HG02973 (cell line): ENCODE measurements at regions not wholly inside any gene's neighbourhood (a gene's known extent, or its start where the extent isn't known, plus 50 kb on each side); places are given as distances from the start of the nearest gene placed in this dataset.

Experiments
- ATAC-seq: cut with Tn5 transposase; IDR thresholded peaks from one replicate; pipeline ENCODE4 v1.9.1; 2021; ENCODE audit warnings: moderate library complexity; ENCODE audit not compliant: unreplicated experiment

DNA sequence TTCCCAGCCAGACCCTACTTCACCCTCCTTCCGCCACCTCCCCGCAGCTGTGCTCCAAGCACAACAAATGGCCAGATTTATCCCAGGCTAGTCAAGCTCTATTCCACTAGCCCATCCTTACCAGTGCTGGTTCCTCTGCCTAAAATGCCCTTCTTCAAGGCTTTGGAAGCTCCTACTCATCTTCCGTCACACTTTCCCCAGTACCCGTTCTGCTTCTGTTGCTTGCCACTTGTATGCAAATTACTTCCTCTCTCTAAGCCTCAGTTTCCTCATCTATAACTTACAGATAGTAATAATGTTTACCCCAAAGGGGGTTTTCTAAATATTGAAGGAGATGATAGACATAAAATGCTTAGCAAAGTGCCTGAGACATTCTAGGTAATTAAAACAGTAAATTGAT, 193.1 kb downstream of the MAFB start:
- no peak for ATAC-seq

DNA sequence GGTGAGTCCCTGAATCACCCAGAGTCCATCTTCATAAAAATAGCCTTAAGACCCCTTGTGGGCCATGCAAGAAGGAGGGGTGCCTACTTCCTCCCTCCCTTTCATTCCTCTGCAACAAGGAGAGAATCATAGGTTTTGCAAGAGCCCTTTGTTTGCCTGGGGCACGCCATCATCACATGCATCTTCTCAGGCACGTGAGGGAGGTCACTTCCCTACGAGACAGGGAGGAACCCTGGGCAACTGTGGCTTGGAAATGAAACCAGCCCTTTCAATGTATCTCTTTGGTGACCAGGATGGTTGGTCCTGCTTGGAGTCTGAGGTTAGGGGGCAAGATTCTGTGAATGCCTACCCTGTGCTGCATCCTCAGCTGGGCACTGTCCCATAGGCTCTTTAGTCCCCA, 194.8 kb downstream of the MAFB start:
- ATAC-seq = no peak

DNA sequence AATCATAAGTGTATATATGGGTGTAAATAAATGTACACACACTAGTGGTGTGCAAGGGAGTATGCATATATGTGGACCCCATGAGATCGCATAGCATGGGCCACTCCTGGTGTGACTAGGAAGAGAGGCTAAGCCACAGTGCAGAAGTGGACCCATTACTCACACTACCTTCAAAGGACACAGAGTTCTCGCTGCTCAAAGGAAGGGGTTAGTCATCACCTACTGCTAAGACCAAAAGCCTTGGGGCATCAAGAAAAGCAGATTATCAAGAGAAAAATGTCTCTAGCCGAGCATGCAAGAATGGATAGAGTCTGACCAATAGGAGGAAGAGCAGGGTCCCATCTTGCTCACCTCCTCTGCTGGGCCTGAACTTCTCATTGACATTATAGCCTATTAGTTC, 195.5 kb downstream of the MAFB start:
- no peak for ATAC-seq

DNA sequence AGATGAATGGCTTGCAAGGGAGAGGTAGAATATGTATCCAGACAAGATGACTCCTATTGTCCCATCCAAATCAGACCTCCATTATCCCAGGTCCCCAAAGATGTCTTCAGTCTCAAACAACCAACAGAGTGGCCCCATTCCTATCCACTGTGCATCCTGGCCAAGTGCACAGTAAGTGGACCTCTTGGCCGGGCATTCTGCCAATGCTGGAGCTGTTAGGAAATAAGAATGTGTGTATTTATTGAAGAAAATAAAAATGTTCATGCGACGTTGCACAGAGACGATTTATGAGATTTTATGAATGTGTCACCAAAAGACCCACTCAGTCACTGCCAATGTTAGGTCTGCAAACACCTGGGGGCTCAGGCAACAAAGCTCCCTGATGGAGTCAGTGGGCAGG, 196.0 kb downstream of the MAFB start:
- no peak for ATAC-seq

DNA sequence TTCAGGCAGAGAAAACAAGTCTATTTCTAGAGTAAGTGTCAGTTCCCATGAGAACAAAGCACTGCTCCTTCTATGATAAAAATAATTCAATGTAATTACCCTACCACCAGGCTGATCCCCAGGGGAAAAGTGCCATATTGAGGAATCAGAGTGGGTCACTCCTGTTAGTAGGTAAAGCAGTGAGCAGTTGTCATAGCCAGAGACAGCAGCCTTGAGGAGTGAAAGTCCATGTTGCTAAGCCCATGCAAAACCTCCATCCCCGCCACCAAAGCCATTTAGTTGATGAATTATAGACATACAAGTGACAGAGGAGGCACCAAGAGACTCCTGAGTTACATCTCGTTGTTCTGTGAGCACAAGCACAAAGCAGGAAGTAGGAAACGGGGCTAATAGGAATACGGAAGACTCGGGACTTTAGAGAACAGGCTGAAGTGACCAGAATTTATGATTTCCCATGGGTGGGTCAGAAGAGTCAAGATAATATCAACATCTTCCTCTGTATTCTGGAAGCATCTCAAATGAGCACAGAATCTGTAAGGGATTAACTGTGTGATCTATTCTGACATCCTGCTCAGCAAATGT, 197.9 kb downstream of the MAFB start:
- no peak for ATAC-seq

DNA sequence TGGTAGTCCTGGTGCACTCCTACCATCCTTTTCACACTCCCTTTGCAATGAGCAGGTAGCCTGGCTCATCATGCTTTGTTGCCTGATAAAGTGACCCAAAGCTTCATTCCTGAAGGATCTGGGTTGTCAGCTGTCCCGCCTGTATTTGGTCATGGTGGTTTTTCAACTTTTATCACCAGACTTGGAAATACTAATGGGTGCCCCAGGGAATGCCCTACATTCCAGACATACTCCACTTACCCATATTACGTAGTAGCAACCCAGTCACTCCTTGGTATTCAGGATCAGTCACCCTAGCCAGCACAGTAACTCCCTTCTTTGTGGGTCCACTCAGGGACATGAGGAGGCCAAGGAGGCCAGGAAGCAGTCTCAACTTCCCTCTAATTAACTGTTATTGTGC, 199.2 kb downstream of the MAFB start:
- ATAC-seq = no peak

DNA sequence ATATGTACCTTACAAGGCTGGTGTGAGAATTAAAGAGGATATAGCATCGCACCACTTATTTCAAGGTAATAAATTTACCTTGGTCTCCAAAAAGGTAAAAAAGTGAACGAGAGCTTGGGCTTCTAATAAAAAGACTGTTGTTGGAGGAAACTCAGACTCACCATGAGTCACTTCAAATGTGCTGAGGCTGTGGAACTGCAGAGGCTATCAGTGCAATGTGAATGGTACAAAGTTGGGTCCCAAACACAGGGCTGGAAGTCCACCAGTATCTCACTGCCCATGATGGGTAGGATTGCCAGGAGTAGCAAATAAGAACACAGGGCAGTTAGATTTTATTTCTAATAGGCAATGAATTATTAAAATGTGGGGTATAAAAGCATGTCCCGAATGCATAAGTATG, 200.6 kb downstream of the MAFB start:
- ATAC-seq = no peak

DNA sequence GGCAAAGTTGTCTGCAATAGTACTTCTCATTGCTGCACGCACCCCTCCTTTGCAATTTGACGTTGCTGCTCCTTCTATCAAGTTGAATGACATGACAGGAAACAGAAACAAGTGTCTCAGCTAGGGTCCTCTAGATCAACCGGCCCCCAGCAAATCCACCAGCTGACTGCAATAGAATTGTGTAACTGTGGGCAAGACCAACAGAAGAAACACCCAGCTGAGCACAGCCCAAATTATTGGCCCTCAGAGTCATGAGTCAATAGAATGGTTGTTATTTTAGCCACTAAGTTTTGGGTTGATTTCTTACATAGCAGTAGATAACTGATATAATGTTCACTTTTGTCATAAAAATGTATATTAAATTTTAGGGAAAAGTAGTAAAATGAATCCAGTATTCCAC, 202.7 kb downstream of the MAFB start:
- no peak for ATAC-seq

DNA sequence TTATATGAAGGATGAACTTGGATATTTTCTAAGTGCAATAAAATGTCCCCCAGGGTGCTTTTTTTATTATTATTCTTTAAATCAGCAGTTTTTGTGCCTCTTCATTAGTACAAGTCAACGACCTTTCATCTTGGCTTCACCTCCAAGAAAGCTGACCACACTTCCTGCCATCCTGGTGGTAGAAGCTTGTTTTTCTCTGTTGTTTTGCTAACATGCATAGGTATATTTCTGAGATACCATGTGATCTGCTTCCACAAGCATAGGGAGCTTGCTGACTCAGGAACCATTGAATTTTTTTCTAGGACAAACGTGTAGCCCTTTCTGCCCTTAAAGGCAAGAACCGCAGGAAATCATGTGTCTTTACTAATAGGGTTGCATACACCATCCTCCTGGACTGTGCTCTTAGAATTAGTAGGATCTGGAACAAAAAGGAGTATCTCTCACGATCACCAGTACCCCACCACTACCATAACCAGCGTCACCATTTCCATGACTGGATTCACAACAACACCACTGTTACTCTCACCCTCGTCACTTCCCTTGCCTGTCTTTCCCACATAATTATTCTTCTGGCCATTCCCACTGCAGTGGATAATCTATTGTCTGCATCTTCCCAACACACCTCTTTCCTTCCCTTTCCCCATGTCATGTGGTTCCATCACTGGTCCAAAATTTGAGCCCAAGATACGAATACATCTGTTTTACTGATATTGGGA, 207.1 kb downstream of the MAFB start:
- no peak for ATAC-seq

DNA sequence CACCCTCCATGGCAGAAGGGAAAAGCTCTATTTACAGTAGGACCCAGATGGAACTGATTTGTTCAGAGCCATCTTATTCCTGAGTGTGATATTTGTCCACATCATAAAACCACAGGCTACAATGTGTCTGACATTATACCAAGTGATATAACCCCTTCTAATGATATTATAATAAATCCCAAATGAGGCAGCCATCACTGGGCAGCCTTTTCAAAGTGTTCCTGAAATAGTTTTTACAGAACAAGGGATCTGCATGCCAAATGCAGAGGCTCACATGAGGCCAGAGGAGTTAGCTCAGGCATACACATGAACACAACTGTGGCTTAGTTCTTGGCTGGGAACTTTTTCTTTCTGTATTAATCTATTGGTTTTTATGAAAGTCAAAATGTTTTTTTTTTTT, 207.7 kb downstream of the MAFB start:
- ATAC-seq = no peak

DNA sequence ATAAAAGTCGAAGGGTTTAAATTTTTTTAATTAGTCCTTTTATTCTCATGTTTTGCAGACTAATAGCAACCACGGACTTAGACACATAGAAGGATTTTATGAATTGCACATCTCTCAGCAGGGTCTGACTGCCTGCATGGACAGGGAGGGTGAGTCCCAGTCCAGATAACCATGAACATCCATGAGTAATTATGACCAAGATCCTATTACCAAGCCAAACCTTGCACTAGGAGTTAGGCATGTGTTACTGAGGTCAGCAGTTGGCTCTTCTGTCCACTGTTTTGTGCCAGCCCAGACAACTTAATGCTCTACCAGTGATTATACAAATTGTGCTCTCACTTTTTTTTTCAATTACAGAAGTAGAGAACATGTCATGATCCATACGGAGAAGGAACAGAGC, 211.2 kb downstream of the MAFB start:
- no peak for ATAC-seq

DNA sequence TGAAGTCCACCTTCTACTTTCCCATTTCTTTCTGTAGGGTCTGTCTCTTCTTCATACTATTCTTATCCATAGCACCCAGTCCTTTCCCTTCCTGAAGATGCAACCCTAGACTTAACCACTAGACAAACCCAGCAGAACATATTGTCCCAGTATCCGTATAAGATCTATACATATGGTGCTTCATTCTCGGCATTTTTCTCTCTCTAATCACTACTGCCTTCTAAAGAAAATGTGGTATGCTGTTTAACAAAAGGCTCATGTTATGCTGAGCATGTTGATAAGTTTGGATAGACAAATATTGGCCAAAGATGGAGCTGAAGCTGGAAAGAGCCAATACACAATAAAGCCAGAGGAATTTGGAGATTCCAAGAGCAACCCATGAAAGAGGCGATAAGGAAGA, 212.6 kb downstream of the MAFB start:
- no peak for ATAC-seq

DNA sequence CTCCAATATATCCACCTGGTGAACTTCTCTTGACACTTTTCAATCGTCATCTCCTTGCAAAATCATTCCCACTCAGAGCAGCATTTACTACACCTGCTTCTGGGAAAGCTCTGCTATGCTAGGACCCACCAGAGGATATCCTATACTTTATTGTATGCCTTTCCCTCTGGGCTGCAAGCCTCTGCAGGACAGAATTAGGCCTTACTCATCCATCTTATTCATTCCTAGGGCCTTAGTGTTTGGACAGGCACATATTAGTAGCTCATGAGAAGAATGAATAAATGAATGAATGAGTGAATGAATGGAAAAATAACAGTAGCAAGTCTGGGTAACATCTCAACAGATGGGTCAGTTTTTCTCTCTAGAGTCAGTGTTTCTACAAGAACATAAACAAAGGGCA, 216.1 kb downstream of the MAFB start:
- no peak for ATAC-seq

DNA sequence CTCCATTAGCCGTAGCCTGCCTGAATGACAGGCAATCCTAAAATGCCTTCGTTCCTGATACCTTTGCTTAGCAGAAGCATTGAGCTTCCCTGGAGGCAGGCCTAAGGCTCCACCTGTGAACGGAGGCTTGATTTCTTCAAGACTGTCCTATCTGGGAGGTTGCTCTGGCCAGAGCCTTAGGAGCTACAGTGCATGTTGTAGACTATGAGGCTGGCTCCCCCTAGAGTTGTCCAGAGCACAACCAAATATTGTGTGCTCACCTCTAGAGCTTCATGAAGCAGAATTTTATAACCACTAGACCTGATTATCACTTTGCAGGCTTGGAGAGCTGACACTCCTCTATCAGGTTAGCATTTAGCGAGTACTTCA, 217.8 kb downstream of the MAFB start:
- ATAC-seq = no peak

DNA sequence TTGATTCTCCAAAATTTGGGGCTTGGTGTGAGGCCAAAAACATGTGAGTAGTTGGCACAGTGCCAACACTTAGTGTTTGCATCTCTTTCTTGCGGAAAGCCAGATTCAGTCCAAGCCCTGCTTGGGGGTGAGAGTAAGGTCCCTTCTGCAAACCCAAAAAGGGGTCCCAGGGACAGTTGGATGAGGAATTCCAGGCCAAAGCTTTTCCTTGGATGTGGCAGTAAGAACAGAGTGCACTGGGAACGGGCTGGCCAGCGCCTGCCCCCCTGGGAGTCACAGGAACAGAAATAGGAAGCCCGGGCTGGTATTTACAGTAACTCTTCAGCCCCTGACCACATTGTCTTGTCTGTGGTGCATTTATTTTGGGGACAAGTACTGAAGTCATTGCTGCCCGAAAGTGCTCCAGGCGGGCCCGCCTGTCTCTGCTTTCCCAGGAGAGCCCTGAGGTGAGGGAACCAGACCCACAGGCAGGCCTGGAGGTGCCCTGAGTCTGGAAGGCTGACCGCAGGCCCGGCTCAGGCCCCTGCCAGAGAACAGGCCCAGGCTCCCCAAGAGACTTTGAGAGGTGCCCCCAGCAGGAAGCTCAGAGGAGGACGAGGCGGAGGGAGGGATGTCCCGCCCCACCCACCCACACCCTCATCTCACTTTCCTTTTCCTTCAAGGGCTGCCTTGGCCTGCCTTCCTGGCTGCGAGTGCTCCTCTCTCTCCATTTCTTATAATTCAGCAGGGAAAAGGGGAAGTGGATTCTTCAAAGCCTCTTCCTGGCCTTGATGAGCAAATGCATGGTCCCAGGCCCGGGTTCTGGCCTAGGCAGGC, 218.4 kb downstream of the MAFB start:
- ATAC-seq = no peak

DNA sequence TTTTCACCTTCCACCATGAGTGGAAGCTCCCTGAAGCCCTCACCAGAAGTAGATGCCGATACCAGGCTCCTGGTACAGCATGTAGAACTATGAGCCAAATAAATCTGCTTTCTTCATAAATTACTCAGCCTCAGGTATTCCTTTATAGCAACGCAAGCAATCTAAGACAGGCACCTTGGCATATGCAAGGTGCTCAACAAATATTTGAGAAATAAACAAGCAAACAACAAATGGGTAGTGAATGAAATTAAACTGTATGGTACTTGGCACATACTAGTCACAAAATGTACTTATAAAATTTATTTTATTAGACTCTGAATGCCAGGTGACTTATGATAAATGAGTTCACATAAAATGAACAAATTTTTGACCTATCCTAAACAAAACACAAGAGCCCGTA, 220.3 kb downstream of the MAFB start:
- ATAC-seq = no peak

DNA sequence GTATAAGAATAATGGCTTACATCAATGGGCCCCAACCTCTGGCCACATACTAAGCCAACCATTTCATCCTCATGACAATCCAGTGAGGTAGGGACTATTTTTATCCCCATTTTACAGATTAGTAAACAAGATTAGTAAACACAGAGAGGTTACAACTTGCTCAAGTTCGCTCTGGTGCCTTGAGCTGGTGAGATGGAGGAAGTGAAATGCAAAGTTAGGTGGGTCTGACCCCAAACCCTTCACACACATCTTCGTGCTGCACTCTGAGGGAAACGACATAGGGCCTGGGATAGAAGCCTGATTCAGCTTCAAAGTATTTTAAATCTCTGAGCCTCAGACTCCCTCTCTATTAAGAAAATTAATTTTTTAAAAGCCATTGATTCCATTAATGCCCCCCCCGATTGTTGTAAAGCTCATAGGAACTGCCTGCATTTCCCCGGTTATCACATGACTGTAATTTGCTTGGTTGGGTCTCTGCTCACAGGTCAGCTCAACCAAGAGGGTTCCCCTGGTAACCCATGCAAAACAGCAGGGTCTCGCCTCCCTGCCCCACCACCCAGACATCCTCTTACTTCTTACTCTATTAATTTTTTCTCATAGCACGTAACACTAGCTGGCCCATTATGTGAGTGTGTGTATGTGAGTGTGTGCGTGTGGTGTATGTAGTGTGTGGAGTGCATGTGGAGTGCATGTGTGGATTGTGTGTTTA, 221.2 kb downstream of the MAFB start:
- no peak for ATAC-seq

DNA sequence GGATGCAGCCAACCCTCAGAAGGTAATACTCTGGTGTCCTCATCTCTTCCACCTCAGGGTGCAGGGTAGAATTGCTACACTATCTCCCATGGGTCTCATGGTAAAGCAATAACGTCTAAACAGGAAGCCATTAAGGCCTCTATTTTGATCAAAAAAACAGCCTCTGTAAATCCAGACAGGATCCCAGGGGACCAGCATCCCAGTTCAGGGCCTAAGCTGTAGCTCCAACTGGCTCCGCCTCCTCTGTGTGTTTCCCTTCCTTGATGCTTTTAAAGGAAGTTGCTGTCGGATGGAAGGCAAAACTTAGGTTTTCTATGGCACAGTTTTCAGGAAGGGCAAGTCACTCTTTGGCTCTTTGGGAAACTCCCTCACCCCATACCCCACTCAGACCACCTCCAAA, 222.0 kb downstream of the MAFB start:
- no peak for ATAC-seq

DNA sequence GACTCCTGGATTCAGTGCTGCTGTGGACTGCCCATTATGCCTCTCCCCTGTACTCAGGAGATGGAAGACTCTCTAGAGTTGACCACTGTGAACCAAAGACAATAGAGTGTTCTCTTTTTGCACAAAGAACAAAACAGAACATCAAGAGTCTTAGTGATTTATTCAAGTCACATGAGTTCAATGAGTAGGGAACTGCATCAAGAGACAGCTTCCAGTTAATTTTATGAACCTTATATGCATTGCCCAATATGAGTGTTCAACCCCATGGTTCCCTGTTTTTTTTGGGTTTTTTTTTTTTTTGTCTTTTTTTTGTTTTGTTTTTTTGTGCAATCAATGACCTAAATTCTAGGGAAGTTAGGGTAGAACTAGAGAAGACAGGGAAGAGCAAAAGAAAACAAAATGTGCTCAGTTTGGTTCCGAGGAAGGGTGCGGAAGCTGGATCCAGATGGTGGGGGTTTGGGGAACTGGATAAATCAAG, 224.3 kb downstream of the MAFB start:
- ATAC-seq = no peak

DNA sequence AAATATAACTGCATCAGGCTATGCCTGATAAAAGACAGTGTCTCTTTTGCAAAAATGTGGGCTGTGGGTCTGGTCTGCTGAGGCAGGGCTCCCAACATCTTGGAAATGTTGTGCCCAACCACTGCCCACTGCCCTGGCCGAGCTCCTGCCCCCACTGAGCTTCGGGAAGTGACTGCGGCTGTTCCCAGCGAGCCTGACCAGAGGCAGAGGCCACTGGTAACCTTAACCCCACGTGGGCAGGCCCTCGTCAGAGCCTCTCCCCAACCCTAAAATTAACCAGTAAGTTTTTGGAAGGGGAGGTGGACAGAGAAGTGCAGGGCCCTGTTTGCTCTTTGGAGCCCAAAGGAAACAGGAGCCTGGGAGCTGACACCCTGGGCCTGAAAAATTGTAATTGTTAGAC, 225.9 kb downstream of the MAFB start:
- ATAC-seq = no peak

DNA sequence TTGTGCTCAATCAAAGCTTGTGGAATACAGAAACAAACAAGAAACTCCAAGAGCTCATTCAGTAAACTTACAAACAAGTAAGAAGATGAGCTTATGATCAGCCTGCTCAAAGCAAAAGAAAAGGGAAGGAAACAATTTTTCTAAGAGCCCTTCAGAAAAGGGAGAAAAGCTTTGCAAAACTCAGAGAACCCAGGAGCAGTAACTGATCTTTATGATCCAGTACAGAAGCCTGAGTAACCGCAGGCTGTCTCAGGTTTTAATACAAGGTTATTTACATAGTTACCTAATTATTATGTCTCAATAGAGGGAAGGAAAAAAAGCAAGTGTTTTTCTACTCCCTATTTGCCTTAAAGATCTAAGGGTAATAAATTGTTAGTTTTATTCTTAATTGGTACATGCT, 226.5 kb downstream of the MAFB start:
- ATAC-seq = no peak

DNA sequence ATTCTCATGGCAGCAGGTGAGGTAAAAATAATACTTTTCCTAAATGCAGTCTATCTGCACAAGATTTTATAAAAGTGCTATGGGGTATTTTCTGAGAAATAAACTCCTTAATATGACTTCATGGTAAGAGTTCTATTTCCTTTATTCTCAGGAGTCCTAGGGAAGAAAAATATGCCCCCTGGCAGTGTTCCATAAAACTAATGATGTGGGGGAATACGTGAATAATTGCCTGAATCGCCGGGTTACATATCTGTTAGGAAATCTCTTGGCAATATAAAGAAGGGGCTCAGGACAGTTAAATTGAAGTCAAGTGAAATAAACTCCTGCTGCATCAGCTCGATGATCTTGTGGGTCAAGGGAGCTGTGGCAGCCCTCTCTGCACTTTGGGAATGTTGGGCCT, 229.7 kb downstream of the MAFB start:
- ATAC-seq = no peak
